ENCODE measurements at regions not wholly inside any gene's neighbourhood (a gene's known extent, or its start where the extent isn't known, plus 50 kb on each side); places are given as distances from the start of the nearest gene placed in this dataset.
"Not testable (repeated sequence)": the region's sequence is repeated elsewhere in the genome, so short reads cannot be mapped to it uniquely, and the experiment has no call there.

GRCh38 chr2:144115739-144116291, 404.1 kb downstream of the ZEB2 start:
- DNase-seq: no peak

- no peak for DNase-seq
These were observed 405.2 kb downstream of the ZEB2 start for GRCh38 chr2:144114760-144115159.

- no peak for DNase-seq
These were observed 408.5 kb downstream of the ZEB2 start for GRCh38 chr2:144111437-144111836.

GRCh38 chr2:144106104-144106503, 413.8 kb downstream of the ZEB2 start:
- not testable (repeated sequence) for DNase-seq

GRCh38 chr2:144102386-144102785, 417.5 kb downstream of the ZEB2 start:
- no peak for DNase-seq

GRCh38 chr2:144099780-144100377, 420.0 kb downstream of the ZEB2 start:
- DNase-seq: no peak

- DNase-seq: no peak
These were observed 420.6 kb downstream of the ZEB2 start for GRCh38 chr2:144099340-144099739.

GRCh38 chr2:144097440-144098225, 422.3 kb downstream of the ZEB2 start:
- DNase-seq: peak; percentile 44

- DNase-seq: no peak
These were observed 423.4 kb downstream of the ZEB2 start for GRCh38 chr2:144096531-144096930.

GRCh38 chr2:144094408-144095151, 425.3 kb downstream of the ZEB2 start:
- no peak for DNase-seq

- DNase-seq: no peak
These were observed 428.3 kb downstream of the ZEB2 start for GRCh38 chr2:144091622-144092021.

GRCh38 chr2:144088863-144089262, 431.1 kb downstream of the ZEB2 start:
- DNase-seq: no peak

GRCh38 chr2:144086965-144087364, 433.0 kb downstream of the ZEB2 start:
- DNase-seq: no peak

GRCh38 chr2:144085016-144085415, 434.9 kb downstream of the ZEB2 start:
- no peak for DNase-seq

GRCh38 chr2:144084114-144084661, 435.7 kb downstream of the ZEB2 start:
- no peak for DNase-seq

- no peak for DNase-seq
These were observed 436.7 kb downstream of the ZEB2 start for GRCh38 chr2:144083211-144083610.

GRCh38 chr2:144082777-144083176, 437.1 kb downstream of the ZEB2 start:
- DNase-seq: no peak

- no peak for DNase-seq
These were observed 437.6 kb downstream of the ZEB2 start for GRCh38 chr2:144082327-144082726.

- no peak for DNase-seq
These were observed 438.6 kb downstream of the ZEB2 start for GRCh38 chr2:144081272-144081671.

- no peak for DNase-seq
These were observed 440.1 kb downstream of the ZEB2 start for GRCh38 chr2:144079803-144080202.

GRCh38 chr2:144078802-144079724, 440.9 kb downstream of the ZEB2 start:
- no peak for DNase-seq

GRCh38 chr2:144078106-144078505, 441.8 kb downstream of the ZEB2 start:
- DNase-seq: no peak
